Muscle layer of colon (tissue), 2 donors: ENCODE measurements at regions not wholly inside any gene's neighbourhood (a gene's known extent, or its start where the extent isn't known, plus 50 kb on each side); places are given as distances from the start of the nearest gene placed in this dataset.

Experiments used
- H3K27ac ChIP-seq: one replicate; pipeline ENCODE4 v1.7.0; 2013; ENCODE audit warnings: low read depth, mild to moderate bottlenecking, low read length, moderate library complexity
- H3K27me3 ChIP-seq, 2 donors: one replicate each; pipeline ENCODE4 v1.7.0; 2013; ENCODE audit warnings: low read length in 2 of 2, mild to moderate bottlenecking in 2 of 2; ENCODE audit not compliant: insufficient read depth in 2 of 2, control insufficient read depth in 1 of 2
- H3K36me3 ChIP-seq: one replicate; pipeline ENCODE4 v1.7.0; 2013; ENCODE audit warnings: mild to moderate bottlenecking, low read length; ENCODE audit not compliant: insufficient read depth
- H3K4me1 ChIP-seq: one replicate; pipeline ENCODE4 v1.7.0; 2013; ENCODE audit warnings: mild to moderate bottlenecking, low read length; ENCODE audit not compliant: insufficient read depth
- H3K4me3 ChIP-seq, 2 donors: one replicate each; pipeline ENCODE4 v1.7.0; 2013; ENCODE audit warnings: low read length in 2 of 2, low read depth in 1 of 2, mild to moderate bottlenecking in 1 of 2, moderate library complexity in 1 of 2
- H3K9ac ChIP-seq: one replicate; pipeline ENCODE4 v1.7.0; 2013; ENCODE audit warnings: low read length
- H3K9me3 ChIP-seq: one replicate; pipeline ENCODE4 v1.7.0; 2013; ENCODE audit warnings: mild to moderate bottlenecking, low read length
- donor health status: abdominal sarcoma.
- donor health status: Adenocarcinoma of cecum.

DNA sequence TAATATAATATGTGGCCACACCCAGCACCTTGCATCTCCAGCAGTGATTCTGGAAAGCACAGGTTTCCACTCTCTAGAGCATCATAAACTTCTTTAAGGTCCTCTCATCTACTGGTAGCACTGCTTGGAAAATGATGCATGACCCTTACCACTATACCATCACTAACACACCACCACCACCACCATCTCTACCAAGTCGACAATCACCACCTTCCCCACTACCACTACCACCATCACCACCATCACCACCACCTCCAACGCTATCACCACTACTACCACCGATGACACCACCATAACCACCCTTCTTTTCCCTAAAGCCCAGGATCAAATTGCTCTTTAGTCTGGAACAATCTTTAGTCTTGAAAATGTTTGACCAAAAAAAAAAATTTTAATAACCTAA, 390.4 kb downstream of the SUCLA2 start:
- Histone ChIP-seq H3K36me3 (no peaks in the 10 kb centered on the region), H3K4me1 (no peaks in the 10 kb centered on the region), H3K4me3 (no peak overlapping the region), H3K27ac (no peak overlapping the region), H3K27me3 (no peaks in the 10 kb centered on the region), H3K9ac (no peak overlapping the region), H3K9me3 (no peaks in the 10 kb centered on the region)

DNA sequence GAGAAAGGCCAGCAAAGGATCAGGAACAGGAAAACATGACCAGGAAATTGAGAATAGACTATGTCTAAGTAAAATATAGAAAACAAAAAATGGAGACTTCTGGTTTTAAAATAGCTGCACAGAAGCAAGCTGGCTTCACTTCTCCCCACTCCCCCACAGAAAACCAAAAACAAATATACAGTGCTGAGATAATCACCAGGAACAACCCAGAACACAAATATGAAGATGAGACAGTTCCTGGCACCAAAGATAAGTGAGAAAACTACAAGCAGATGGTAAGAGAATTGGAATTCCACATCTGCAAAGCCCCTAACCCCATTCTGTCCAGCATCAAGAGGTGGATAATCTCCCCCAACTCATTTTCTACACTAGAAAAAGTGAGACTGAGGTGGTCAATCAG, 397.7 kb downstream of the SUCLA2 start:
- no peaks in the 10 kb centered on the region for H3K27me3 ChIP-seq
- no peaks in the 10 kb centered on the region for H3K4me1 ChIP-seq
- H3K9ac ChIP-seq, result no peak overlapping the region
- no peaks in the 10 kb centered on the region for H3K9me3 ChIP-seq
- no peak overlapping the region for H3K27ac ChIP-seq
- H3K36me3 ChIP-seq, result no peaks in the 10 kb centered on the region
- H3K4me3 ChIP-seq, result no peak overlapping the region

- H3K4me1 ChIP-seq, result no peaks in the 10 kb centered on the region
- no peak overlapping the region for H3K9ac ChIP-seq
- H3K9me3 ChIP-seq, result no peaks in the 10 kb centered on the region
- H3K36me3 ChIP-seq, result no peaks in the 10 kb centered on the region
- H3K27me3 ChIP-seq, result no peaks in the 10 kb centered on the region
- H3K27ac ChIP-seq, result no peak overlapping the region
- H3K4me3 ChIP-seq, result no peak overlapping the region
Observed at GRCh38 chr13:47598340-47598911, 402.6 kb downstream of the SUCLA2 start.

GRCh38 chr13:47594833-47595232, 406.2 kb downstream of the SUCLA2 start:
- H3K9ac ChIP-seq, result no peak overlapping the region
- H3K4me3 ChIP-seq, result no peak overlapping the region
- H3K27ac ChIP-seq, result no peak overlapping the region
- H3K4me1 ChIP-seq, result no peaks in the 10 kb centered on the region
- no peaks in the 10 kb centered on the region for H3K9me3 ChIP-seq
- H3K27me3 ChIP-seq, result no peaks in the 10 kb centered on the region
- no peaks in the 10 kb centered on the region for H3K36me3 ChIP-seq

- H3K4me1 ChIP-seq, result no peaks in the 10 kb centered on the region
- no peaks in the 10 kb centered on the region for H3K27me3 ChIP-seq
- H3K9me3 ChIP-seq, result no peaks in the 10 kb centered on the region
- no peaks in the 10 kb centered on the region for H3K36me3 ChIP-seq
- H3K9ac ChIP-seq, result no peak overlapping the region
- H3K27ac ChIP-seq, result no peak overlapping the region
- H3K4me3 ChIP-seq, result no peak overlapping the region
Observed at GRCh38 chr13:47592256-47592655, 408.8 kb downstream of the SUCLA2 start.

GRCh38 chr13:47588676-47589075, 412.4 kb downstream of the SUCLA2 start:
- Histone ChIP-seq H3K9me3 (no peaks in the 10 kb centered on the region), H3K27me3 (no peaks in the 10 kb centered on the region), H3K4me3 (no peak overlapping the region), H3K27ac (no peak overlapping the region), H3K9ac (no peak overlapping the region), H3K4me1 (no peaks in the 10 kb centered on the region), H3K36me3 (no peaks in the 10 kb centered on the region)

DNA sequence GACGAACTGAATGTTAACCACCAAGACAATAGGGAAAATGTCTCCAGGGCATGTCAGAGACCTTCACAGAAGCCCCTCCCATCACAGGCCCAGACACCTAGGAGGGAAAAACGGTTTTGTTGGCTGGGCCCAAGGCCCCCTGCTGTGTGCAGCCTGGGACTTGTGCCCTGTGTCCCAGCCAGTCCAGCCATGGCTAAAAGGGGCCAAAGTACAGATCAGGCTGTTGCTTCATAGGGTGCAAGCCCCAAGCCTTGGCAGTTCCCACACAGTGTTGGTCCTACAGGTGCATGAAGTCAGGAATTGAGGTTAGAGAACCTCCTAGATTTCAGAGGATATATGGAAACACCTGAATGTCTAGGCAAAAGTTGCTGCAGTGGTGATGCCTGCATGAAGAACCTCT, 428.7 kb downstream of the SUCLA2 start:
- no peaks in the 10 kb centered on the region for H3K4me1 ChIP-seq
- no peak overlapping the region for H3K27ac ChIP-seq
- no peaks in the 10 kb centered on the region for H3K9me3 ChIP-seq
- no peaks in the 10 kb centered on the region for H3K36me3 ChIP-seq
- H3K9ac ChIP-seq, result no peak overlapping the region
- no peaks in the 10 kb centered on the region for H3K27me3 ChIP-seq
- H3K4me3 ChIP-seq, result no peak overlapping the region

DNA sequence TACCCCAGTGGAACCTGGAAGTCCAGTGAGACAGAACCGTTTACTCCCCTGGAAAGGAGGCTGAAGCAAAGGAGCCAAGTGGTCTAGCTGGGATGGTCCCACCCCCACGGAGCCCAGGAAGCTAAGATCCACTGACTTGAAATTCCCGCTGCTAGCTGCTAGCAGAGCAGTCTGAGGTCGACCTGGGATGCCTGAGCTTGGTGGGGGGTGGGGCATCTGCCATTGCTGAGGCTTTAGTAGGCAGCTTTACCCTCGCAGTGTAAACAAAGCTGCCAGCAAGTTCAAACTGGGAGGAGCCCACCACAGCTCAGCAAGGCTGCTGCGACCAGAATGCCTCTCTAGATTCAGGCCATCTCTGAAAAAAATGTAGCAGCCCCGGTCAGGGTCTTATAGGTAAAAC, 437.0 kb downstream of the SUCLA2 start:
- no peaks in the 10 kb centered on the region for H3K4me1 ChIP-seq
- no peak overlapping the region for H3K4me3 ChIP-seq
- H3K27me3 ChIP-seq, result no peaks in the 10 kb centered on the region
- H3K36me3 ChIP-seq, result no peaks in the 10 kb centered on the region
- no peaks in the 10 kb centered on the region for H3K9me3 ChIP-seq
- H3K9ac ChIP-seq, result no peak overlapping the region
- no peak overlapping the region for H3K27ac ChIP-seq

DNA sequence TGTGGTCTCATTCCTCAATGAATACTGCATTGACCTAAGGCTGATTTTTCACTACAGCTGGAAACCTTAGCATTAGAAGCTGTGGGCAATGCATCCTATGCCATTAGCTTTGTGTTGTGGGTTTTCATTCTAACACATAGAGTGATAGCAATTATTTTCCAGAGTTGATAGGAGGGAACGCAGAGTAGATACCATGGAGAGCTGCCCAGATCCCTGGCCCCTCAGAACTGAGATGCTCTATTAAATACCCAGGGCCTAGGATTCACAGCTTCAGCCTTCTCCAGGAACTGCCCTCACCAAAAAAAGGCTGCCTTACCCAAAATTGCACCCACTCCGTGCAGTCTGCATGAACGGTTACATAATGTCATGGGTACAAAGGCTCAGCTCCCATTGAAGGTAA, 444.4 kb downstream of the SUCLA2 start:
- no peaks in the 10 kb centered on the region for H3K27me3 ChIP-seq
- H3K9me3 ChIP-seq, result no peaks in the 10 kb centered on the region
- no peak overlapping the region for H3K4me3 ChIP-seq
- no peak overlapping the region for H3K9ac ChIP-seq
- no peaks in the 10 kb centered on the region for H3K36me3 ChIP-seq
- H3K4me1 ChIP-seq, result no peaks in the 10 kb centered on the region
- no peak overlapping the region for H3K27ac ChIP-seq

DNA sequence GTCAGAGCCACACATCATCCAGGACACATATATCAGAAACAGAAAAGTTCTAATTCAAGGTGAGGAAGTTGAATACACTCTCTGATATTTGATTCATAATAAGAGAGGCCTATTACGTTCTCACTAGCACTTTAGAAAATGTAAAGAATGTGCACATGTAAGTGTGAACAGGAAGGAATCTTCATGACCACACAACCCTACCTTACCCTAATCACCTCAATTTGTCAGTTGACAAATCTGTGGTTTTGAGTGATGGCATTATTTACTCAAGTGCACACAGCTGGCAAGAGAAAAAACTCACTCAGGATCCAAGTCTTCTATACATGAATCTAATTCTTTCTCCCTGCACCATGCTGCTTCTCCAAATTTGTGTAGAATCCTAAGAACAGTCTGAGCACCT, 445.8 kb downstream of the SUCLA2 start:
- Histone ChIP-seq H3K27ac (no peak overlapping the region), H3K4me1 (no peaks in the 10 kb centered on the region), H3K9me3 (no peaks in the 10 kb centered on the region), H3K36me3 (no peaks in the 10 kb centered on the region), H3K9ac (no peak overlapping the region), H3K4me3 (no peak overlapping the region), H3K27me3 (no peaks in the 10 kb centered on the region)

- Histone ChIP-seq H3K27ac (no peak overlapping the region), H3K9ac (no peak overlapping the region)
Observed at GRCh38 chr13:47553329-47553977, 447.6 kb downstream of the SUCLA2 start.

DNA sequence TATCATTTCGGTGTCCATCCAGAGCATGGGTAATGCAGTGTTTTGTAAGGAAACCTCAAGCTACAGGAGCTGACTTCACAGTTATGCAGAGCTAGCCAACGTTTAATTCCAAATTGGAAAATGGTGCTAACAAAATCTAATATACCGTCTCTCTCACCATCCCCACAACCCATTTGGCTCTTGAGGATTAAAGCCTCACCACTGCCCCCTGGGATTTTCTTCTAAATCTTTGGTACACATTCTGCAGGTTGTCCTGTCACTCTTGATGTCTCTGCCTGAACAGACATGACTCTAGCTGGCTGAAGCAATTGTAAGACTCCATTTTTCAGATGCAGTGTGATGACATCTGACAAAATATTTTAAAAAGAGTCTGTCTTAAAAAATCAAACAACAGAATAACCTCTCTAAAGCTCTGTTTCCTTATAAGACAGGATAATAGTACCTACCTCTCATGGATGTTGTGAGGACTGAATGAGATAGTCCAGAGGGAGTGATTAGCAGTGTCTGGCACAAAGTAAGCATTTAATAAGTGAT, 451.8 kb downstream of the SUCLA2 start:
- Histone ChIP-seq H3K36me3 (no peaks in the 10 kb centered on the region), H3K4me3 (no peak overlapping the region), H3K4me1 (peaks cover 18% of the 10 kb centered on the region), H3K27ac (no peak overlapping the region), H3K9ac (no peak overlapping the region), H3K9me3 (no peaks in the 10 kb centered on the region), H3K27me3 (no peaks in the 10 kb centered on the region)

More at GRCh38 chr13:47553329-47553977, 447.6 kb downstream of the SUCLA2 start:
- Histone ChIP-seq H3K36me3 (no peaks in the 10 kb centered on the region), H3K4me1 (no peaks in the 10 kb centered on the region), H3K27me3 (no peaks in the 10 kb centered on the region), H3K9me3 (no peaks in the 10 kb centered on the region), H3K4me3 (no peak overlapping the region)
